NCI-H1092 (cell line): ENCODE measurements at regions not wholly inside any gene's neighbourhood (a gene's known extent, or its start where the extent isn't known, plus 50 kb on each side); places are given as distances from the start of the nearest gene placed in this dataset.
"Not testable (repeated sequence)": the region's sequence is repeated elsewhere in the genome, so short reads cannot be mapped to it uniquely, and the experiment has no call there.

ENCODE experiments used
- DNase-seq: peaks from one replicate; lab custom pipeline; 2025; lab: John Stamatoyannopoulos, UW

- DNase-seq, result no peak
Observed at GRCh38 chr2:147607379-147607778, 237.4 kb upstream of the ACVR2A start.

GRCh38 chr2:147603876-147604275 is 241.0 kb upstream of the ACVR2A start:
- no peak for DNase-seq

- DNase-seq, result no peak
Observed at GRCh38 chr2:147603447-147603846, 241.4 kb upstream of the ACVR2A start.

- DNase-seq, result no peak
Observed at GRCh38 chr2:147600646-147601045, 244.2 kb upstream of the ACVR2A start.

GRCh38 chr2:147600223-147600622 is 244.6 kb upstream of the ACVR2A start:
- DNase-seq, result no peak

GRCh38 chr2:147595200-147595599 is 249.6 kb upstream of the ACVR2A start:
- DNase-seq, result no peak

- DNase-seq, result no peak
Observed at GRCh38 chr2:147594038-147594437, 250.8 kb upstream of the ACVR2A start.

- DNase-seq, result not testable (repeated sequence)
Observed at GRCh38 chr2:147592784-147593183, 252.0 kb upstream of the ACVR2A start.

- no peak for DNase-seq
Observed at GRCh38 chr2:147589127-147589526, 255.7 kb upstream of the ACVR2A start.

- DNase-seq, result no peak
Observed at GRCh38 chr2:147588191-147588590, 256.6 kb upstream of the ACVR2A start.

- DNase-seq, result no peak
Observed at GRCh38 chr2:147578529-147578928, 266.3 kb upstream of the ACVR2A start.

GRCh38 chr2:147577998-147578380 is 266.8 kb upstream of the ACVR2A start:
- DNase-seq, result no peak

- no peak for DNase-seq
Observed at GRCh38 chr2:147577323-147577997, 267.4 kb upstream of the ACVR2A start.

GRCh38 chr2:147575106-147575505 is 269.7 kb upstream of the ACVR2A start:
- no peak for DNase-seq

- no peak for DNase-seq
Observed at GRCh38 chr2:147572622-147573021, 272.2 kb upstream of the ACVR2A start.

- no peak for DNase-seq
Observed at GRCh38 chr2:147569426-147569825, 275.4 kb upstream of the ACVR2A start.

- DNase-seq, result no peak
Observed at GRCh38 chr2:147568109-147568508, 276.7 kb upstream of the ACVR2A start.

- no peak for DNase-seq
Observed at GRCh38 chr2:147567136-147567535, 277.7 kb upstream of the ACVR2A start.

- no peak for DNase-seq
Observed at GRCh38 chr2:147560810-147561535, 283.9 kb upstream of the ACVR2A start.

- no peak for DNase-seq
Observed at GRCh38 chr2:147559070-147559725, 285.6 kb upstream of the ACVR2A start.

GRCh38 chr2:147558620-147559019 is 286.2 kb upstream of the ACVR2A start:
- no peak for DNase-seq

GRCh38 chr2:147554521-147555107 is 290.2 kb upstream of the ACVR2A start:
- DNase-seq, result no peak

GRCh38 chr2:147553775-147554271 is 291.0 kb upstream of the ACVR2A start:
- DNase-seq, result no peak
